ENCODE measurements at regions not wholly inside any gene's neighbourhood (a gene's known extent, or its start where the extent isn't known, plus 50 kb on each side); places are given as distances from the start of the nearest gene placed in this dataset.

DNA sequence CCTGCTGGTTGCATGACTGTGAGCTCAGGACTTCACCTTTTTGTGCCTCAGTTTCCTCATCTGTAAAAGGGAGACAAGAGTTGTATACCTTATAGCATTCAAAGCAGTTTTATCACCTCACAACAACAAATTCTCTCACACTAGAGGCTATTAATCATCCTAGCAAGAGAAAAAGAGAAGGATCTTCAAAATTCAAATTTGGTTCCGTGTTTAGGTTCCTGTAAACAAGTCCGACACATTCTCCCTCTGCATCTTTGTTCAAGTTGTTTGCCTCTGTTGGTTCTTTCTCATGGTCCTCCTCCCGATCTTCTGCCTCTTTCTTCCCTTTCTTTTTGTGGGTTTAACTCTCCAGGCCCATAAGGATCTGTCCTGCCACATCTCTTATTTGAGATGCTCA is 218.0 kb downstream of the PIK3R1 start:
- ATAC-seq (no peak), FAIRE-seq (no peak), DNase-seq (ENCODE audit: low spot score) (no peak)
- WGBS (ENCODE audit: low lambda C conversion rate) = 74% methylated on average over 3 of the region's 3 CpGs
- Histone ChIP-seq H2AFZ (ENCODE audit: low read length) (no peak overlapping the region), H3K79me2 (ENCODE audit: insufficient read depth, low read length) (no peaks in the 10 kb centered on the region), H3K4me1 (ENCODE audit: insufficient read depth, low read length) (peaks cover 17% of the 10 kb centered on the region), H4K20me1 (ENCODE audit: insufficient read depth, low read length) (no peaks in the 10 kb centered on the region), H3K4me2 (ENCODE audit: low read depth, low read length) (peak overlapping the region; percentile 57; the same call in 1 of the 2 replicates), H3K9ac (ENCODE audit: insufficient read depth, low read depth, low read length) (no peak overlapping the region), H3K27ac (ENCODE audit: extremely low read length, insufficient read depth, low read length) (no peak overlapping the region), H3K9me3 (ENCODE audit: low read length) (no peaks in the 10 kb centered on the region), H3K36me3 (replicated peaks in 1 of 2; ENCODE audit: control insufficient read depth in 1 of 2, insufficient read depth in 2 of 2, low read length in 2 of 2) (no peaks in the 10 kb centered on the region), H3K27me3 (ENCODE audit: control insufficient read depth in 1 of 2, insufficient read depth in 2 of 2, low read length in 2 of 2) (peaks cover 2 to 24% of the 10 kb centered on the region in 2 experiments; a peak in 4 of 5 replicates), H3K4me3 (replicated peaks in 1 of 3; ENCODE audit: insufficient read depth in 1 of 3, low read depth in 2 of 3, low read length in 3 of 3) (no peak overlapping the region)
- ChIA-PET POLR2A (no interaction called here), CTCF (ENCODE audit: low intra/inter-chr PET ratio, low total read pairs) (no interaction called here)
- no peak for TF ChIP-seq PCBP2 (optimal IDR thresholded peaks at IDR 0.05; ENCODE audit: low read depth, low read length, poor library complexity, severe bottlenecking)
- TF ChIP-seq ATF2 (CRISPR knock-in tag; IDR thresholded peaks at IDR 0.05) = no peak
- no peak for TF ChIP-seq HNF4A (CRISPR knock-in tag; IDR thresholded peaks at IDR 0.05)
- no peak for TF ChIP-seq GFI1 (CRISPR knock-in tag; IDR thresholded peaks at IDR 0.05; ENCODE audit: borderline replicate concordance)
- TF ChIP-seq ZFY (CRISPR knock-in tag; IDR thresholded peaks at IDR 0.05) = no peak
- TF ChIP-seq JARID2 (CRISPR knock-in tag; IDR thresholded peaks at IDR 0.05; ENCODE audit: insufficient replicate concordance) = no peak
- TF ChIP-seq CEBPB (IDR thresholded peaks at IDR 0.05; ENCODE audit: borderline replicate concordance, low read depth, low read length) = no peak
- TF ChIP-seq, protein P1, sequence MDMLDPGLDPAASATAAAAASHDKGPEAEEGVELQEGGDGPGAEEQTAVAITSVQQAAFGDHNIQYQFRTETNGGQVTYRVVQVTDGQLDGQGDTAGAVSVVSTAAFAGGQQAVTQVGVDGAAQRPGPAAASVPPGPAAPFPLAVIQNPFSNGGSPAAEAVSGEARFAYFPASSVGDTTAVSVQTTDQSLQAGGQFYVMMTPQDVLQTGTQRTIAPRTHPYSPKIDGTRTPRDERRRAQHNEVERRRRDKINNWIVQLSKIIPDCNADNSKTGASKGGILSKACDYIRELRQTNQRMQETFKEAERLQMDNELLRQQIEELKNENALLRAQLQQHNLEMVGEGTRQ (IDR thresholded peaks at IDR 0.05; ENCODE audit: low read depth, low read length) = no peak
- TF ChIP-seq, protein P1 (CRISPR knock-in tag; IDR thresholded peaks at IDR 0.05; ENCODE audit: borderline replicate concordance) = no peak
- TF ChIP-seq ZNF530 (CRISPR knock-in tag; IDR thresholded peaks at IDR 0.05; ENCODE audit: low read depth) = no peak
- TF ChIP-seq, protein P2, sequence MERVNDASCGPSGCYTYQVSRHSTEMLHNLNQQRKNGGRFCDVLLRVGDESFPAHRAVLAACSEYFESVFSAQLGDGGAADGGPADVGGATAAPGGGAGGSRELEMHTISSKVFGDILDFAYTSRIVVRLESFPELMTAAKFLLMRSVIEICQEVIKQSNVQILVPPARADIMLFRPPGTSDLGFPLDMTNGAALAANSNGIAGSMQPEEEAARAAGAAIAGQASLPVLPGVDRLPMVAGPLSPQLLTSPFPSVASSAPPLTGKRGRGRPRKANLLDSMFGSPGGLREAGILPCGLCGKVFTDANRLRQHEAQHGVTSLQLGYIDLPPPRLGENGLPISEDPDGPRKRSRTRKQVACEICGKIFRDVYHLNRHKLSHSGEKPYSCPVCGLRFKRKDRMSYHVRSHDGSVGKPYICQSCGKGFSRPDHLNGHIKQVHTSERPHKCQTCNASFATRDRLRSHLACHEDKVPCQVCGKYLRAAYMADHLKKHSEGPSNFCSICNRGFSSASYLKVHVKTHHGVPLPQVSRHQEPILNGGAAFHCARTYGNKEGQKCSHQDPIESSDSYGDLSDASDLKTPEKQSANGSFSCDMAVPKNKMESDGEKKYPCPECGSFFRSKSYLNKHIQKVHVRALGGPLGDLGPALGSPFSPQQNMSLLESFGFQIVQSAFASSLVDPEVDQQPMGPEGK (CRISPR knock-in tag; IDR thresholded peaks at IDR 0.05) = no peak
- TF ChIP-seq ISX (CRISPR knock-in tag; conservative IDR thresholded peaks at IDR 0.05) = no peak
- TF ChIP-seq HNRNPLL (IDR thresholded peaks at IDR 0.05; ENCODE audit: low read depth, low read length, poor library complexity, severe bottlenecking) = no peak
- intact Hi-C loops (cut with micrococcal nuclease; ENCODE audit: unreplicated experiment) (no loop called here), in situ Hi-C loops (cut with HindIII; ENCODE audit: extremely low pct_ligation_motif_present, low pct_unique_long_range_greater_than_20kb) (no loop called here)
- BruUV-seq (replicated peaks) = no TSS peak

Data from HepG2 (cell line).